T-helper 2 cell treated with Interferon-gamma antibody and Interleukin-4, amounts not matched to agents 100 ng/mL and 5 ng/mL, for 36 hours (primary cell): ENCODE measurements at regions not wholly inside any gene's neighbourhood (a gene's known extent, or its start where the extent isn't known, plus 50 kb on each side); places are given as distances from the start of the nearest gene placed in this dataset.

Experiments used
- intact Hi-C: fragments of 100-400 bp; cut with micrococcal nuclease; formaldehyde crosslinking; loops from one replicate; pipeline ENCODE4 v1.15.1; 2023

DNA sequence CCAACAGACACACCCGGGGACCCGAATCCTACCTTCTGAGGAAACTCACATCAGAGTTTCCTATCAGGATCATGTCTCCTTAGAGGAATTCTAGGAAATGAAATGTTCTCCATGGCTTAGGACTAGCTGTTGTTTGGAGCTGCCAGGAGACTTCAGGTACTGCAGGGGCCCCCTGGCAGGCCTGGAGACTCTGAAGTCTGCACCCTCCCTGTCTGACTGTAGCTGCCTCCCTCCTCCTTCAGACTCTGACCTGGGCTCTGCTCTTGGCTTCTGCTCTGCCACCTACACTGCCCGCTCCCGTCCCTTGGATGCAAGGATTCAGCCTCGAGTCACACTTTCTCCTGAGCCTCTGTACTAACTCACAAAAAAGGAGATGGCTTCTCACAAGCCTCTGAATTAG lies 232.8 kb downstream of the INHBA start:
- intact Hi-C loops = no loop called here

GRCh38 chr7:41467596-41467995 lies 235.3 kb downstream of the INHBA start:
- intact Hi-C loops = no loop called here

- intact Hi-C loops = no loop called here
These were observed 236.0 kb downstream of the INHBA start for GRCh38 chr7:41466760-41467384.

- intact Hi-C loops = no loop called here
These were observed 237.3 kb downstream of the INHBA start for GRCh38 chr7:41465571-41465970.

DNA sequence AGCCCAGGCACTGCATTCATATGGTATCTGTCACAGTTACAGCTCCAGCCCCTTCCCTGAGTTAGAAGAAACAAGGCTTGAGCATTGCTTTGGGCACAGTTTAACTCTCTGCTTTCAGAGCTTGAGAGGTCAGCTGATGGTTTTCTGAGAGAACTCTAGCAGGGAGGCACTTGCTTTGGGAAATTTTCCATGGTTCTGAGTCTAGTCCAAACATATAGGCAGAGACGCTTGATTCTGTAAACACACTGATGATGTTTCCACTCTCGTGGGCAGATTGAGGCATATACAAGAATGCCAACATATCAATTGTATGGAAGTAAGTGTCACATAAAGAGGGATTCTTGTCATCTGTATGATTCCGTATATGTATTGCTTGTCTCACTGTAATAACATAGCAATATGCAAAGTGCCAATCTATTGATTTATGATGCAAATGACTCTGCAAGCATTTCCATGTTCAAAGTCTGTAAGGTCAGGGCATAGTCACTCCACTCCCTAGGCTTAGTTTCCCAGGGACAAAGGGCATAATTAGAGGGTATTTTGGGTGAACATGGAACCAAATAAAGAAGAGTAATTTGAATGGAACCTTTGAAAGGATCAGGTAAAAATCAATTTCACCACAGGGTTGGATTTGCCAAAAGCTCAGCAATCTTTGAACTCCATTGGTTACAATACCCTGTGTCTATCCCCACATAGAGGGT lies 239.0 kb downstream of the INHBA start:
- intact Hi-C loops = no loop called here

- intact Hi-C loops = no loop called here
These were observed 243.1 kb downstream of the INHBA start for GRCh38 chr7:41459623-41460261.

- intact Hi-C loops = no loop called here
These were observed 243.7 kb downstream of the INHBA start for GRCh38 chr7:41459183-41459582.

- intact Hi-C loops = no loop called here
These were observed 245.0 kb downstream of the INHBA start for GRCh38 chr7:41457832-41458437.

GRCh38 chr7:41451826-41452225 lies 251.1 kb downstream of the INHBA start:
- intact Hi-C loops = no loop called here

- intact Hi-C loops = no loop called here
These were observed 253.2 kb downstream of the INHBA start for GRCh38 chr7:41449694-41450093.

- intact Hi-C loops = no loop called here
These were observed 253.6 kb downstream of the INHBA start for GRCh38 chr7:41449286-41449685.

DNA sequence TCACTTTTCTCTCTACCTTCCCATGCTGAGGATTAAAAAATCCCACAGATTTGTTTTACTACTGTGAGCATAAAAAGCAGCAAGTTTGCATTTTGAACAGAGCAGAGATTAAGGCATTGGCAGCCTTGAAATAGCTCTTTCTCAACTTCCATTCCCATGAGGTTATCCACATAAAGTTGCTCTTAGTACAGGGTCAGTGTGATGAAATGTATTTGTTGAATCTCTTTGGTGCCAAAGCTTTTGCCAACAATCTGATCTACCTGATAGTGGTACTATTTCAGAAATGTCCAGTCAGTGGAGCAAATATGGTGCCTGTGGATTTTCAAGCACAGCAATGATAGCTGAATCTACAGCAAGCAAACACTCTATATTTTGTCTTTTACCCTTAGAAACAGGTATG lies 254.8 kb downstream of the INHBA start:
- intact Hi-C loops = no loop called here

GRCh38 chr7:41447450-41448042 lies 255.3 kb downstream of the INHBA start:
- intact Hi-C loops = no loop called here

GRCh38 chr7:41446606-41447449 lies 256.1 kb downstream of the INHBA start:
- intact Hi-C loops = no loop called here

- intact Hi-C loops = no loop called here
These were observed 256.9 kb downstream of the INHBA start for GRCh38 chr7:41445946-41446345.

DNA sequence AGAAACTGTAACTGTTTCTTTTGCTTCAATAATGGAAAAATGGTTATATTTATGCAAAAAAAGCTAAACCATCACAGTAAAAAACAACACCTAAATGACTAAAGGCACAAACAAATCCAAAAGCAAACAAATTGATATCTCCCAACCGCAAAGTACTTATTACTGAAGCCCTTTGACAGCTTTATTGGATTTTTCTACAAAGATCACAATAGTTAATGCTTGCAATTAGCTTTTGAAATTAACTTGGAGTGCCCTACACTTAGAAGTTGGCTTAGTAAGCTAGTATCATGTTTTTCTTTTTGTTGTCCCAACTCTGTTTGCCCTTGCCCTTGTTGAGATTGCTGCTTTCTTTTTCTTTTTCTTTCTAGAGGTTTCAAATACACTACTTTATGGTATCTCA lies 257.5 kb downstream of the INHBA start:
- intact Hi-C loops = no loop called here

DNA sequence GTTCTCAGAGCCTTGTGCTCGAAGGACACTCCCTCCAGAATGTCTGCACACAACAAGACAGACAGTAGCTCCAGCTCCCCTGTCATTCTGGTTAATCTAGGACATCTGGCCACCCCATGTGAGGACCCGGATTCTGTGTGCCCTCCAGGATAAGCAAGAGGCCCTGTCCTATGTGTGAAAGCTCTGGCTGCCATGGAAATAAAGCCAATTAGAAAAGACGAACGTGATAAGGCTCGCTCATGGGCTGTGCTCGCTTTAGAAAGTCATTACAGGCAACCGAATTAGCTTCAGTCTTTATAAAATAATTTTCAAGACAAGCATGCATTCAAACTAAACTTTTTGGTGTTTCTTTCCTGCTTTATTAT lies 263.4 kb downstream of the INHBA start:
- intact Hi-C loops = no loop called here

DNA sequence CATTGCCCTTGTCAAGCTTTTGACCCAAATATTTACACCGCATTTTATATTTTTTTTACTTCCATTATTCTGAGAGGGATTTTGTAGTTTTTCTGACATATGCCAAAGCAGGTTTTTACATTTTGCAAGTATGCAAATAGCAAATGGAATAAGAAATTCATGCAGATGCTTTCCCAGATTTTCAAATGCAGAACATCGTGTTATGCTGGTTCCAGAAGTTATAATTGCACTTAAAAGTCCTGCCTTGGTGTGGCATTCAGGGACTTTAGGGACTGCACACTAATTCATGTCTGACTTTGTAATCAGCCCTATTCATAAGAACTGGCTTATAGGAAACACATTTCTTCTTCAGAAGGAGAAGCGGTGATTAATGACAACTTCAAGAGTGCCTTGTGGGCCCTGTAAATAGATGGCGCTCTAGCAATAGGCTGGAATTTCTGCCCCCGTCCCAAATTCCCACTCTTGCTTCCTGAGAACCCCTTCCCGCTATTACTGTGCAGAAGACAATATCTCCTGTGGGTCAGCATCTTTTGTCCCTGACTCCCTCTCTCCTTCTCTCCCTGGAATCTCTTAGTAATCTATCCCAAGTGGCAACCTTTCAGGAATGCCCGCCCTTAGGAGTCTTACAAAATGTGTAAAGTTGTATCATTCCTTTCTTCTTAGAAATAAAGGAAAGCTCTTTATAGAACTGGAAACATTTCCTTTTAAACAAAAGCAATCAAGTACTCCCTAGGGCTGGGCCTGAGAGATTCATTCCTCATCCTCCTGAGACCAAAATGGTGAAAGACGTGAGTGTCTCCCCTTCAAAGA lies 264.0 kb downstream of the INHBA start:
- intact Hi-C loops = no loop called here

DNA sequence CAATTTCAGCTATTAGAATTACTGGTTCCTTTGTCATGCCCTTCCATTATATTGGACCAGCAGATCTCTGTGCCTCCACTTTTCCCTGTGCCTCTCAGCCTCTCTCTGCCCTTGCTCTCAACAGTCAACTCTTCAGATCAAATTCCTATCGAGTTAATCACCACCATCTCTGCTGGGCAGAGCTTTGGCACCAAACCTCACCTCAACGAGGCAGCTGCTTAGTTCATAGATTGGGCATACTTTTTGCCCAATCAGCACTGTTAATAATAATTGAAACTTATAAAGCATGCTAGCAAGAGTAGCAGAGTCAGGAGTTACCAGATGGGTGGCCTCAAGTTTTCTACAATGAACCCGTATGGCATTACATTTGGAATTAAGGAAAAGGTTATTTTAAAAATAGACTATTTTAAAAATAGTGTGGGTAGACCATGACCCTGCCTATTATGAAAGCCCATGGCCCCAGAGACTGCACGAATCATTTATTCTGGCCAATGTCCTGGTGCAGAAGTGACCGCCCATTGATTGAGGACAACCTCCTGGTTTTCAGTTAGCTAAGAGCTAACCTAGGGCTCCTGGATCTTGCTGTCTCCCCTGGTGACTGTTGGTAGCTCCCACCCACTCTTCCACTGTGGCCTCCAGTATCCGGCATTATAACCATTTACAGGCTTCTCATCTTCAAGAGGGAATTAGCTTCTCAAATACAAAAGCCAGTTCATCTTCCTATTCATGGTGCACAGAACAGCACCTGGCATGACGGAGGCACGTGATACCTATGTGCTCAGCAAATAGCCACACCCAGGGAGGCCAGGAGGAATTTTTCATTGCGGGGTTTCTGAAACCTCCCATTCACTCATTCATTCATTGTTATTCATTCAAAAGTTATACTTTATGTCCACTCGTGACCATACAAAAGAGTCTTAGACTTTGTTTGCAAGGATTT lies 265.4 kb downstream of the INHBA start:
- intact Hi-C loops = no loop called here
